NB4 (cell line): ENCODE measurements at regions not wholly inside any gene's neighbourhood (a gene's known extent, or its start where the extent isn't known, plus 50 kb on each side); places are given as distances from the start of the nearest gene placed in this dataset.

Experiments
- MYC ChIP-seq: IDR thresholded peaks from 2 replicates; pipeline ENCODE4 v1.6.1; 2011; ENCODE audit warnings: low read depth, low read length
- POLR2A ChIP-seq: IDR thresholded peaks from 2 replicates; pipeline ENCODE4 v1.6.1; 2011; ENCODE audit warnings: mild to moderate bottlenecking; ENCODE audit not compliant: insufficient read length; ENCODE audit errors: extremely low read depth
- TF ChIP-seq, protein P1 (sequence below): IDR thresholded peaks from one replicate; pipeline ENCODE4 v1.5.1; 2012; ENCODE audit warnings: low read depth, low read length
- TF ChIP-seq, protein P2 (sequence below): IDR thresholded peaks from 2 replicates; pipeline ENCODE4 v1.6.1; 2011; ENCODE audit warnings: low read depth, low read length

DNA sequence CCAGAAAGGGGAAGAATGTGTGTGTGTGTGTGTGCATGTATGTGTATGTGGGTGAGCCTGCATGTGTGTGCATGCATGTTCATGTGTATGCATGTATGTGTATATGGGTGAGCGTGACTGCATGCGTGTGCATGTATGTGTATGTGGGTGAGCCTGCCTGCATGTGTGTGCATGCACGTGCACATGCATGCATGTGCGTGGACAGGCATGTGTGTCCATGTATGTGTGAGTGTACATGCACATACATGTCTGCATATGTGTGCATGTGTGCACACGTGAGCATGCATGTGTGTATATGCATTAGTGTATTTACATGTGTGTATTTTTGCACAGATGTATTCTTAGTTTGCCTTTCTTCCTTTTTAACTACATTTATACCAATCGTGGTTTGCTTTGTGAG is 601.5 kb downstream of the QKI start:
- TF ChIP-seq, protein P1, sequence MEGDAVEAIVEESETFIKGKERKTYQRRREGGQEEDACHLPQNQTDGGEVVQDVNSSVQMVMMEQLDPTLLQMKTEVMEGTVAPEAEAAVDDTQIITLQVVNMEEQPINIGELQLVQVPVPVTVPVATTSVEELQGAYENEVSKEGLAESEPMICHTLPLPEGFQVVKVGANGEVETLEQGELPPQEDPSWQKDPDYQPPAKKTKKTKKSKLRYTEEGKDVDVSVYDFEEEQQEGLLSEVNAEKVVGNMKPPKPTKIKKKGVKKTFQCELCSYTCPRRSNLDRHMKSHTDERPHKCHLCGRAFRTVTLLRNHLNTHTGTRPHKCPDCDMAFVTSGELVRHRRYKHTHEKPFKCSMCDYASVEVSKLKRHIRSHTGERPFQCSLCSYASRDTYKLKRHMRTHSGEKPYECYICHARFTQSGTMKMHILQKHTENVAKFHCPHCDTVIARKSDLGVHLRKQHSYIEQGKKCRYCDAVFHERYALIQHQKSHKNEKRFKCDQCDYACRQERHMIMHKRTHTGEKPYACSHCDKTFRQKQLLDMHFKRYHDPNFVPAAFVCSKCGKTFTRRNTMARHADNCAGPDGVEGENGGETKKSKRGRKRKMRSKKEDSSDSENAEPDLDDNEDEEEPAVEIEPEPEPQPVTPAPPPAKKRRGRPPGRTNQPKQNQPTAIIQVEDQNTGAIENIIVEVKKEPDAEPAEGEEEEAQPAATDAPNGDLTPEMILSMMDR = no peak
- TF ChIP-seq POLR2A = no peak
- no peak for TF ChIP-seq MYC
- TF ChIP-seq, protein P2, sequence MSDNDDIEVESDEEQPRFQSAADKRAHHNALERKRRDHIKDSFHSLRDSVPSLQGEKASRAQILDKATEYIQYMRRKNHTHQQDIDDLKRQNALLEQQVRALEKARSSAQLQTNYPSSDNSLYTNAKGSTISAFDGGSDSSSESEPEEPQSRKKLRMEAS = no peak
